Hepatocyte (in vitro differentiated cells): ENCODE measurements at regions not wholly inside any gene's neighbourhood (a gene's known extent, or its start where the extent isn't known, plus 50 kb on each side); places are given as distances from the start of the nearest gene placed in this dataset.

ENCODE experiments used
- DNase-seq: peaks from one replicate; pipeline ENCODE4 v3.0.0-alpha.2; 2016; ENCODE audit warnings: low spot score
- H2AFZ ChIP-seq: fragments of 200-600 bp; sonication (generic); 2 replicates; pipeline ENCODE4 v1.6.0; 2016; ENCODE audit warnings: antibody characterized with exemption, mild to moderate bottlenecking
- H3K27ac ChIP-seq: fragments of 200-600 bp; sonication (generic); 2 replicates; pipeline ENCODE4 v1.5.1; 2016; ENCODE audit warnings: mild to moderate bottlenecking
- H3K27me3 ChIP-seq: fragments of 200-600 bp; sonication (generic); 2 replicates; pipeline ENCODE4 v1.6.1; 2016
- H3K36me3 ChIP-seq: fragments of 200-600 bp; sonication (generic); replicated peaks from 2 replicates; pipeline ENCODE4 v1.5.1; 2016; ENCODE audit warnings: low read depth; ENCODE audit not compliant: insufficient read depth
- H3K4me1 ChIP-seq: fragments of 200-600 bp; sonication (generic); 2 replicates; pipeline ENCODE4 v1.5.1; 2016; ENCODE audit warnings: mild to moderate bottlenecking, moderate library complexity; ENCODE audit not compliant: insufficient read depth
- H3K4me2 ChIP-seq: fragments of 200-600 bp; sonication (generic); 2 replicates; pipeline ENCODE4 v1.6.0; 2016
- H3K4me3 ChIP-seq: fragments of 200-600 bp; sonication (generic); 2 replicates; pipeline ENCODE4 v1.5.1; 2016; ENCODE audit warnings: mild to moderate bottlenecking
- H3K79me2 ChIP-seq: fragments of 200-600 bp; sonication (generic); 2 replicates; pipeline ENCODE4 v1.6.0; 2017; ENCODE audit warnings: mild to moderate bottlenecking
- H3K9me2 ChIP-seq: fragments of 200-600 bp; sonication (generic); replicated peaks from 2 replicates; pipeline ENCODE4 v1.6.0; 2017; ENCODE audit warnings: mild to moderate bottlenecking; ENCODE audit not compliant: insufficient read depth
- H3K9me3 ChIP-seq: fragments of 200-600 bp; sonication (generic); 2 replicates; pipeline ENCODE4 v1.5.1; 2016; ENCODE audit warnings: low read depth, mild to moderate bottlenecking
- H4K20me1 ChIP-seq: fragments of 200-600 bp; sonication (generic); 2 replicates; pipeline ENCODE4 v1.6.0; 2016; ENCODE audit warnings: mild to moderate bottlenecking; ENCODE audit not compliant: insufficient read depth, poor library complexity, severe bottlenecking
- CTCF ChIP-seq: fragments of 200-600 bp; sonication (generic); IDR thresholded peaks from 2 replicates; pipeline ENCODE4 v1.5.1; 2016; ENCODE audit warnings: antibody characterized with exemption, mild to moderate bottlenecking; ENCODE audit not compliant: poor library complexity
- EZH2 ChIP-seq: fragments of 200-600 bp; sonication (generic); IDR thresholded peaks from 2 replicates; pipeline ENCODE4 v1.6.1; 2016; ENCODE audit warnings: antibody characterized with exemption, mild to moderate bottlenecking, borderline replicate concordance
- EZH2phosphoT487 ChIP-seq: fragments of 200-600 bp; sonication (generic); IDR thresholded peaks from one replicate; pipeline ENCODE4 v1.6.1; 2018; ENCODE audit warnings: antibody characterized with exemption, mild to moderate bottlenecking, low read depth, moderate library complexity; ENCODE audit not compliant: unreplicated experiment, severe bottlenecking
- WGBS: methylation state at CpG from one replicate; pipeline ENCODE4 v1.1.6; 2016; ENCODE audit warnings: low lambda C conversion rate; ENCODE audit errors: missing lambda C conversion rate; 5-methylcytosine and 5-hydroxymethylcytosine counted together

- DNase-seq, result no peak
- 100% methylated on average over 1 of the region's 1 CpG for WGBS
- Histone ChIP-seq H3K4me2 (no peak overlapping the region), H3K79me2 (no peaks in the 10 kb centered on the region), H3K9me3 (no peaks in the 10 kb centered on the region), H4K20me1 (no peaks in the 10 kb centered on the region), H3K27ac (peak overlapping the region; percentile 93), H3K27me3 (no peaks in the 10 kb centered on the region), H2AFZ (no peak overlapping the region), H3K36me3 (no peaks in the 10 kb centered on the region), H3K4me3 (no peak overlapping the region), H3K4me1 (peaks cover 19% of the 10 kb centered on the region), H3K9me2 (no peaks in the 10 kb centered on the region)
- TF ChIP-seq CTCF, result no peak
- TF ChIP-seq EZH2, result no peak
- TF ChIP-seq EZH2phosphoT487, result no peak
Observed at GRCh38 chr1:234669499-234669898, 59.5 kb upstream of the IRF2BP2 start.

DNA sequence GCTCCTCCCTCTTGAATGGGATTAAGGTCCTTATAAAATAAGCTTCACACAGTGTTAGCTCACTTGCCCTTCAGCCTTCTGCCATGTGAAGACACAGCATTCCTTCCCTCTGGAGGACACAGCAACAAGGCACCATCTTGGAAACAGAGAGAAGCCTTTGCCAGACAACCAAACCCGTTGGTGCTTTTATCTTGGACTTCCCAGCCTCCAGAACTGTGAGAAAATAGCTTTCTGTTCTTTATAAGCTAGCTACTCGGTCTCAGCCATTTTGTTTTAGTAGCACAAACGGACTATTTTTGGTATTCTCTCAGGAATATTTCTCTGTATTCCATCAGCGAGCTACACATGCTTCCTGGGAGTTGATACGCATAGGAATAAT is 58.6 kb upstream of the IRF2BP2 start:
- 93% methylated on average over 5 of the region's 5 CpGs for WGBS
- no peaks in the 10 kb centered on the region for H3K9me2 ChIP-seq
- no peaks in the 10 kb centered on the region for H3K9me3 ChIP-seq
- H3K27ac ChIP-seq, result peak overlapping the region; percentile 10
- TF ChIP-seq EZH2, result no peak
- no peak for TF ChIP-seq CTCF
- TF ChIP-seq EZH2phosphoT487, result no peak
- no peak for DNase-seq
- no peaks in the 10 kb centered on the region for H4K20me1 ChIP-seq
- no peak overlapping the region for H2AFZ ChIP-seq
- no peaks in the 10 kb centered on the region for H3K79me2 ChIP-seq
- H3K27me3 ChIP-seq, result no peaks in the 10 kb centered on the region
- no peak overlapping the region for H3K4me2 ChIP-seq
- no peaks in the 10 kb centered on the region for H3K36me3 ChIP-seq
- peaks cover 19% of the 10 kb centered on the region for H3K4me1 ChIP-seq
- no peak overlapping the region for H3K4me3 ChIP-seq

- H3K9me2 ChIP-seq, result no peaks in the 10 kb centered on the region
- peaks cover 19% of the 10 kb centered on the region for H3K4me1 ChIP-seq
- no peaks in the 10 kb centered on the region for H3K27me3 ChIP-seq
- DNase-seq, result no peak
- no peaks in the 10 kb centered on the region for H3K9me3 ChIP-seq
- H2AFZ ChIP-seq, result no peak overlapping the region
- H3K4me2 ChIP-seq, result no peak overlapping the region
- H3K27ac ChIP-seq, result no peak overlapping the region
- no peaks in the 10 kb centered on the region for H3K79me2 ChIP-seq
- no peaks in the 10 kb centered on the region for H4K20me1 ChIP-seq
- H3K4me3 ChIP-seq, result no peak overlapping the region
- TF ChIP-seq EZH2, result no peak
- no peak for TF ChIP-seq CTCF
- TF ChIP-seq EZH2phosphoT487, result no peak
- H3K36me3 ChIP-seq, result no peaks in the 10 kb centered on the region
- WGBS, result 93% methylated on average over 2 of the region's 2 CpGs
Observed at GRCh38 chr1:234667600-234668576, 57.9 kb upstream of the IRF2BP2 start.
